Fibroblast of the conjunctiva (primary cell): ENCODE measurements at regions not wholly inside any gene's neighbourhood (a gene's known extent, or its start where the extent isn't known, plus 50 kb on each side); places are given as distances from the start of the nearest gene placed in this dataset.
A peak's percentile ranks its signal among the peaks of the same experiment; 100 is the strongest.

Source experiments
- DNase-seq: peaks from one replicate; pipeline ENCODE4 v3.0.0-alpha.2; 2010; ENCODE audit warnings: low read depth

- DNase-seq: no peak
These were observed 81.9 kb upstream of the TNS3 start for GRCh38 chr7:47663851-47664250.

- DNase-seq: no peak
These were observed 81.3 kb upstream of the TNS3 start for GRCh38 chr7:47663213-47663612.

- DNase-seq: no peak
These were observed 79.3 kb upstream of the TNS3 start for GRCh38 chr7:47661051-47661714.

- DNase-seq: no peak
These were observed 78.0 kb upstream of the TNS3 start for GRCh38 chr7:47659664-47660462.

- no peak for DNase-seq
These were observed 77.2 kb upstream of the TNS3 start for GRCh38 chr7:47658886-47659635.

- no peak for DNase-seq
These were observed 75.2 kb upstream of the TNS3 start for GRCh38 chr7:47657126-47657525.

GRCh38 chr7:47654672-47655298 is 72.9 kb upstream of the TNS3 start:
- DNase-seq: no peak

- no peak for DNase-seq
These were observed 71.9 kb upstream of the TNS3 start for GRCh38 chr7:47653550-47654411.

GRCh38 chr7:47652591-47652990 is 70.7 kb upstream of the TNS3 start:
- no peak for DNase-seq

GRCh38 chr7:47651355-47652317 is 69.7 kb upstream of the TNS3 start:
- DNase-seq: peak; percentile 75

- DNase-seq: no peak
These were observed 68.0 kb upstream of the TNS3 start for GRCh38 chr7:47649919-47650318.

GRCh38 chr7:47648275-47648925 is 66.5 kb upstream of the TNS3 start:
- DNase-seq: no peak

GRCh38 chr7:47647918-47648250 is 66.0 kb upstream of the TNS3 start:
- no peak for DNase-seq

- DNase-seq: no peak
These were observed 65.4 kb upstream of the TNS3 start for GRCh38 chr7:47647181-47647917.

- DNase-seq: no peak
These were observed 61.9 kb upstream of the TNS3 start for GRCh38 chr7:47643716-47644400.

- DNase-seq: no peak
These were observed 58.4 kb upstream of the TNS3 start for GRCh38 chr7:47640265-47640664.

- no peak for DNase-seq
These were observed 57.7 kb upstream of the TNS3 start for GRCh38 chr7:47639495-47640110.

- DNase-seq: peak; percentile 34
These were observed 56.9 kb upstream of the TNS3 start for GRCh38 chr7:47638679-47639315.
